Activated CD4-positive, alpha-beta memory T cell treated with anti-CD3 and anti-CD28 coated beads for 36 hours (primary cell): ENCODE measurements at regions not wholly inside any gene's neighbourhood (a gene's known extent, or its start where the extent isn't known, plus 50 kb on each side); places are given as distances from the start of the nearest gene placed in this dataset.
"Not testable (repeated sequence)": the region's sequence is repeated elsewhere in the genome, so short reads cannot be mapped to it uniquely, and the experiment has no call there.

ENCODE experiments used
- CTCF ChIA-PET: fragments of 350-600 bp; sonication (Branson Sonifier 250); formaldehyde crosslinking; loops from one replicate; lab custom pipeline; 2021; ENCODE audit warnings: antibody characterized with exemption, inconsistent platforms; lab: Charles Lee
- POLR2A ChIA-PET: fragments of 350-600 bp; sonication (Branson Sonifier 250); formaldehyde crosslinking; loops from one replicate; lab custom pipeline; 2021; ENCODE audit warnings: antibody characterized with exemption; lab: Charles Lee
- DNase-seq: peaks from one replicate; pipeline ENCODE4 v3.0.0-alpha.2; 2020
- H3K27ac Mint-ChIP-seq: one replicate; pipeline ENCODE4 v1.8.0; 2021; ENCODE audit warnings: mixed read lengths
- H3K27me3 Mint-ChIP-seq: one replicate; pipeline ENCODE4 v1.8.0; 2021; ENCODE audit warnings: mixed read lengths
- H3K36me3 Mint-ChIP-seq: one replicate; pipeline ENCODE4 v1.8.0; 2021; ENCODE audit warnings: mixed read lengths
- H3K4me1 Mint-ChIP-seq: one replicate; pipeline ENCODE4 v1.8.0; 2021; ENCODE audit warnings: low read depth, mixed read lengths
- H3K4me3 Mint-ChIP-seq: one replicate; pipeline ENCODE4 v1.8.0; 2021; ENCODE audit warnings: mild to moderate bottlenecking, mixed read lengths
- H3K9me3 Mint-ChIP-seq: one replicate; pipeline ENCODE4 v1.8.0; 2021; ENCODE audit warnings: mixed read lengths
- intact Hi-C: fragments of 100-400 bp; cut with micrococcal nuclease; formaldehyde crosslinking; loops from one replicate; pipeline ENCODE4 v1.15.1; 2023

DNA sequence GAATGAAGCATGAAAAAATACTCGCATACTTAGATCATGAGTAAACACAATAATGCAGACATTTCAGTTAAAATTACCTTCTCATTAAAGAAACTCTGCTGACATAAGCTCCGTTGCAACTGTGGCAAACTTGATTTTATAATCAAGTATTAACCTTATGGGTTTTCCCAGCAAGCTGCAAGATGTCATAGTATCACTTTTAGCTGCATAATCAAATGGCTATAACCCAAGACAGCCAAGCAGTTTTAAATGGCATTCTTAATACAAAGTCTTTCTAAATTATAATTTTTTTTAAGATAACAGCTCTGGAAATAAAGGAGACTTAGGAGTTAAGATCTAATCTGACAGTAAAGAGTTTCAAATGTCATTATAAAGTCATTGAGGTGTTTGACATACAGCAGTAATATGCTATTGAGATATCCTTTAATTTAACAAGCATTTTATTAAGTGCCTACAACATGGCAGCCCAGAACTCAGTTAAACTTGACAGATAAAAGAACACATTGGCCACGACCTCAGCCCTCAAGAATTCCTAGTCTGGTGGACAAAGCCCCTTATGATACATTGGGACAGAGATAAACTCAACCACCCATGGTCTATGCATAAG lies 163.1 kb upstream of the FAT3 start:
- Mint-ChIP-seq H3K36me3 (no peaks in the 10 kb centered on the region), H3K27ac (no peak overlapping the region), H3K4me3 (no peak overlapping the region), H3K4me1 (no peaks in the 10 kb centered on the region), H3K27me3 (no peaks in the 10 kb centered on the region), H3K9me3 (peaks cover 4% of the 10 kb centered on the region)
- DNase-seq: no peak
- POLR2A ChIA-PET: no interaction called here
- intact Hi-C loops: no loop called here
- CTCF ChIA-PET: no interaction called here

DNA sequence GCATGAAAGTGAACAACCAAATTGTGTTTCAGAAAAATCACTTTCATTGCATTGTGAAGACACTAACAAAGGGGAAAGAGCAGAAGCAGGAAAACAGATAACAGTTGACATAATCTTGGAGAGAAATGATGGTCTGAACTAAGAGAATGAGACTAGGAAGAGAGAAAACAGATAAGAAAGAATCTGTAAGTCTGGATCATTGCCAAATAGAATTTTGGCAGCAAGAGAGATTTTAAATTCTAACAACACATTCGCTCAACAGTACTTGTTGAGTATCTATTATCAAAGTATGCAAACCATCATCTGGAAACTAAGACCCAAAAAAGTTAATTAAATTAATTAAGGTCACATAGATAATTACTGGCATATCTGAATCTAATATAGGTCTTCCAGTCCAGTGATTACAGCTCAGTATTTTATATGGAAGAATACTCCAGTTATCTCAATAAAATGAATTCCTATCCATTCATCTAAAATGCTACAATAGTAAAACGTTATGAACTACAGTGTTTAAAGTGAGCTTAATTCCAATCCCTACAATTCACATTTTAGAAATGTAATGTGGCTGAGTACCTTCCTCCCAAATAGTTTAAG lies 166.7 kb upstream of the FAT3 start:
- ChIA-PET CTCF (no interaction called here), POLR2A (no interaction called here)
- intact Hi-C loops: no loop called here
- no peak overlapping the region for H3K4me3 Mint-ChIP-seq
- no peaks in the 10 kb centered on the region for H3K9me3 Mint-ChIP-seq
- H3K4me1 Mint-ChIP-seq: no peaks in the 10 kb centered on the region
- no peak for DNase-seq
- no peak overlapping the region for H3K27ac Mint-ChIP-seq
- H3K27me3 Mint-ChIP-seq: no peaks in the 10 kb centered on the region
- H3K36me3 Mint-ChIP-seq: no peaks in the 10 kb centered on the region

DNA sequence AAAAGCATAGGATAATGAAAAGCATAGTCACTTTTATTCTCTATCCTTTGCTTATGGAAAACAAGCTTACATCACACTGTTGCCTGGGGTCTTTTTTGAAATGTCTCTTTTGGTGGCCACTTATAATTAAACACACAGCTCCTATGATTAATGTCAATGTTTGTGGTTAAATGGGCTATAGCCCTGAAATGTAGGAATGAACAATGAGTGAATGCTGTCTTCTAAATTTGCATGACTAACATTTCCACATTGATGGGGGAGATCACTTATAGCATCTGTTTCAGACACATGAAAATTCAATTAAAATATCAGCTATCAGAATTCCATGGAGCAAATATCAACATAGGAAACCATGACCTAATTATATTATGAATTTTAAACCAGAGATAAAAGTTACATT lies 171.4 kb upstream of the FAT3 start:
- no peaks in the 10 kb centered on the region for H3K9me3 Mint-ChIP-seq
- no peaks in the 10 kb centered on the region for H3K27me3 Mint-ChIP-seq

GRCh38 chr11:92050305-92050704 lies 174.3 kb upstream of the FAT3 start:
- no peak overlapping the region for H3K27ac Mint-ChIP-seq
- ChIA-PET CTCF (no interaction called here), POLR2A (no interaction called here)
- no peaks in the 10 kb centered on the region for H3K36me3 Mint-ChIP-seq
- no peaks in the 10 kb centered on the region for H3K9me3 Mint-ChIP-seq
- H3K27me3 Mint-ChIP-seq: no peaks in the 10 kb centered on the region
- H3K4me3 Mint-ChIP-seq: no peak overlapping the region
- no peaks in the 10 kb centered on the region for H3K4me1 Mint-ChIP-seq
- DNase-seq: no peak
- intact Hi-C loops: no loop called here

More for the DNA sequence above, 171.4 kb upstream of the FAT3 start:
- ChIA-PET CTCF (no interaction called here), POLR2A (no interaction called here)
- H3K36me3 Mint-ChIP-seq: no peaks in the 10 kb centered on the region
- H3K4me3 Mint-ChIP-seq: no peak overlapping the region
- H3K4me1 Mint-ChIP-seq: no peaks in the 10 kb centered on the region
- DNase-seq: no peak
- intact Hi-C loops: no loop called here
- no peak overlapping the region for H3K27ac Mint-ChIP-seq

DNA sequence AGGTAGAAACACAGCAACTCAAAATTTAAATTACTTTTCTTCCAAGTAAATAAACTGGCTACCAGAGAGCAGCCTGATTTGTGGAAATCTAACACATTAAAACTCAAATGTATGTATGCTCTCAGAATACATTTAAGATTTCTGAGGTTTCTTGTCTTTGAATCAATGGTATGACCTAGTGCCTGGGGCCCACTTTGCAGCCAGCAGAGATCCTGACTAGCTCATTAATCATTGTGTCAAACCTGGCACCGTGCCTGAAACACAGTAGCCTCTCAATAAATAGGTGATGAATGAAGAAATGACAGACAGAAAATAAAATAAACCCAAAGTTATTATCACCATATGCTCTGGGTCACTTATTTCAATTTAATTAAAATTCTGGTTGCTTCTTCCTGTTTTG lies 176.2 kb upstream of the FAT3 start:
- ChIA-PET POLR2A (no interaction called here), CTCF (no interaction called here)
- Mint-ChIP-seq H3K9me3 (no peaks in the 10 kb centered on the region), H3K4me3 (no peak overlapping the region), H3K4me1 (no peaks in the 10 kb centered on the region), H3K36me3 (no peaks in the 10 kb centered on the region), H3K27me3 (no peaks in the 10 kb centered on the region), H3K27ac (no peak overlapping the region)
- intact Hi-C loops: no loop called here
- DNase-seq: no peak

DNA sequence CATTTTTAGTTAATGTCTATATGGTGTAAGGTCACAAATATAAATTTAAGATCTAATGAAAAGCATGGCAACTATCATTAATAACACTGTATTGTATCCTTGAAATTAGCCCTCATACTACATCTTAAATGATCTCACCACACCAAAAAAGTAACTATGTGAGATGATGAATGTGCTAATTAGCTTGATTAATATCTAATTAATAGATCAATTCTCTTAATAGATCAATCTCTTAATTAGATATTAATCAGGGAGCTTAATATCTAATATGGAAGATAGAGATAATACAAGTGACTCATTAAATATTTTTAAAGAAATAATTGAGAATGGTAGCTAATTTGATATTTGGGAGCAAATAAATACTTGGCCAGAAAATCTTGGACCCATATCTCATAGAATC lies 178.5 kb upstream of the FAT3 start:
- Mint-ChIP-seq H3K9me3 (peaks cover 4% of the 10 kb centered on the region), H3K27me3 (no peaks in the 10 kb centered on the region), H3K4me3 (no peak overlapping the region), H3K27ac (no peak overlapping the region), H3K4me1 (no peaks in the 10 kb centered on the region), H3K36me3 (no peaks in the 10 kb centered on the region)
- ChIA-PET CTCF (no interaction called here), POLR2A (no interaction called here)
- intact Hi-C loops: no loop called here
- DNase-seq: no peak

DNA sequence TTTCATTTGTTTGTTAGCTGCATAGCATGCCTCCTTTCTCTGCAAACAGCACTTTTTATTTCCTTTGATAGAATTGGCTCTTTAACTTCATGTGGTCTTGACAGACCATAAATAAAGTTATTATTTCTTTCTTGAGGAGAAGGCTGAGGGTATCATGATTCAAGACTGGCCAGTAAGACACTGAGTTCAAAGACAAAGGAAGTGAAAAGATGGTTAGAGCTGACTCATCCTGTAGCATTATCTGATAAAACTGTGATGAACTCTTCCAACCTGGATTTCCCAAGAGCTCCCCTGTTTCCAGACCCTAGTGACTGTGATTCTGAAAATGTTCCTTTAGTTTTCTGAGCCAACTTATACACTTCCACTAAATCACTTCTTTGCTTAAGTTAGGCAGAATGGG lies 179.3 kb upstream of the FAT3 start:
- DNase-seq: no peak
- ChIA-PET CTCF (no interaction called here), POLR2A (no interaction called here)
- intact Hi-C loops: no loop called here
- Mint-ChIP-seq H3K27ac (no peak overlapping the region), H3K4me1 (no peaks in the 10 kb centered on the region), H3K36me3 (no peaks in the 10 kb centered on the region), H3K27me3 (no peaks in the 10 kb centered on the region), H3K9me3 (peaks cover 5% of the 10 kb centered on the region), H3K4me3 (no peak overlapping the region)

- no peaks in the 10 kb centered on the region for H3K27me3 Mint-ChIP-seq
- no peak overlapping the region for H3K27ac Mint-ChIP-seq
- no peaks in the 10 kb centered on the region for H3K4me1 Mint-ChIP-seq
- peaks cover 2% of the 10 kb centered on the region for H3K9me3 Mint-ChIP-seq
- intact Hi-C loops: no loop called here
- H3K4me3 Mint-ChIP-seq: no peak overlapping the region
- POLR2A ChIA-PET: no interaction called here
- no peaks in the 10 kb centered on the region for H3K36me3 Mint-ChIP-seq
- CTCF ChIA-PET: no interaction called here
- no peak for DNase-seq
These were observed 189.1 kb upstream of the FAT3 start for GRCh38 chr11:92035488-92035887.

DNA sequence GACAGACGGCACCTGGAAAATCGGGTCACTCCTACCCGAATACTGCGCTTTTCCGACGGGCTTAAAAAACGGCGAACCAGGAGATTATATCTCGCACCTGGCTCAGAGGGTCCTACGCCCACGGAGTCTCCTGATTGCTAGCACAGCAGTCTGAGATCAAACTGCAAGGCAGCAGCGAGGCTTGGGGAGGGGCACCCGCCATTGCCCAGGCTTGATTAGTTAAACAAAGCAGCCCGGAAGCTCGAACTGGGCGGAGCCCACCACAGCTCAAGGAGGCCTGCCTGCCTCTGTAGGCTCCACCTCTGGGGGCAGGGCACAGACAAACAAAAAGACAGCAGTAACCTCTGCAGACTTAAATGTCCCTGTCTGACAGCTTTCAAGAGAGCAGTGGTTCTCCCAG lies 197.5 kb upstream of the FAT3 start:
- H3K36me3 Mint-ChIP-seq, DNase-seq, intact Hi-C loops, H3K27me3 Mint-ChIP-seq, POLR2A ChIA-PET, H3K4me1 Mint-ChIP-seq, H3K9me3 Mint-ChIP-seq, CTCF ChIA-PET, H3K27ac Mint-ChIP-seq, H3K4me3 Mint-ChIP-seq: not testable (repeated sequence)

DNA sequence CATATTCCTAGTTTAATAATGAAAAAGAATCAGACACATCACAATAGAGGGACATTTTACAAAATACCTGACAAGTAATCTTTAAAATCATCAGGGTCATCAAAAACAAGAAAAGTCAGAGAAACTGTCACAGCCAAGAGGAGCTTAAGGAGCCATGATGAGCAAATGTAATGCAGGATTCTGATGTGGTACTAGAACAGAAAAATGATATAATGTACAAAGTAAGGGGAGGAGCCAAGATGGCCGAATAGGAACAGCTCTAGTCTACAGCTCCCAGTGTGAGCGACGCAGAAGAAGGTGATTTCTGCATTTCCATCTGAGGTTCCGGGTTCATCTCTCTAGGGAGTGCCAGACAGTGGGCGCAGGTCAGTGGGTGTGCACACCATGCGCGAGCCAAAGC lies 198.0 kb upstream of the FAT3 start:
- ChIA-PET CTCF (no interaction called here), POLR2A (no interaction called here)
- H3K27me3 Mint-ChIP-seq: no peaks in the 10 kb centered on the region
- DNase-seq: no peak
- H3K27ac Mint-ChIP-seq: no peak overlapping the region
- peaks cover 7% of the 10 kb centered on the region for H3K9me3 Mint-ChIP-seq
- intact Hi-C loops: no loop called here
- no peaks in the 10 kb centered on the region for H3K4me1 Mint-ChIP-seq
- H3K4me3 Mint-ChIP-seq: no peak overlapping the region
- no peaks in the 10 kb centered on the region for H3K36me3 Mint-ChIP-seq

GRCh38 chr11:92024788-92025187 lies 199.8 kb upstream of the FAT3 start:
- intact Hi-C loops: no loop called here
- Mint-ChIP-seq H3K36me3 (no peaks in the 10 kb centered on the region), H3K27ac (no peak overlapping the region), H3K4me1 (no peaks in the 10 kb centered on the region), H3K27me3 (no peaks in the 10 kb centered on the region), H3K4me3 (no peak overlapping the region), H3K9me3 (peaks cover 7% of the 10 kb centered on the region)
- ChIA-PET CTCF (interaction anchor here (0.7 kb wide), 1 partner anchor 156 kb away, joined by 3 read pairs; no protein-coding TSS in a partner anchor), POLR2A (no interaction called here)
- no peak for DNase-seq

- Mint-ChIP-seq H3K4me3 (no peak overlapping the region), H3K4me1 (no peaks in the 10 kb centered on the region), H3K27me3 (no peaks in the 10 kb centered on the region), H3K36me3 (no peaks in the 10 kb centered on the region), H3K9me3 (peaks cover 16% of the 10 kb centered on the region), H3K27ac (no peak overlapping the region)
- POLR2A ChIA-PET: no interaction called here
- DNase-seq: no peak
- CTCF ChIA-PET: no interaction called here
- intact Hi-C loops: no loop called here
These were observed 202.1 kb upstream of the FAT3 start for GRCh38 chr11:92022499-92022898.

- Mint-ChIP-seq H3K27ac (no peak overlapping the region), H3K27me3 (no peaks in the 10 kb centered on the region), H3K9me3 (peaks cover 21% of the 10 kb centered on the region), H3K4me1 (no peaks in the 10 kb centered on the region), H3K36me3 (no peaks in the 10 kb centered on the region), H3K4me3 (no peak overlapping the region)
- POLR2A ChIA-PET: no interaction called here
- no peak for DNase-seq
- intact Hi-C loops: no loop called here
- CTCF ChIA-PET: no interaction called here
These were observed 206.3 kb upstream of the FAT3 start for GRCh38 chr11:92018332-92018731.
